ENCODE measurements at regions not wholly inside any gene's neighbourhood (a gene's known extent, or its start where the extent isn't known, plus 50 kb on each side); places are given as distances from the start of the nearest gene placed in this dataset.

DNA sequence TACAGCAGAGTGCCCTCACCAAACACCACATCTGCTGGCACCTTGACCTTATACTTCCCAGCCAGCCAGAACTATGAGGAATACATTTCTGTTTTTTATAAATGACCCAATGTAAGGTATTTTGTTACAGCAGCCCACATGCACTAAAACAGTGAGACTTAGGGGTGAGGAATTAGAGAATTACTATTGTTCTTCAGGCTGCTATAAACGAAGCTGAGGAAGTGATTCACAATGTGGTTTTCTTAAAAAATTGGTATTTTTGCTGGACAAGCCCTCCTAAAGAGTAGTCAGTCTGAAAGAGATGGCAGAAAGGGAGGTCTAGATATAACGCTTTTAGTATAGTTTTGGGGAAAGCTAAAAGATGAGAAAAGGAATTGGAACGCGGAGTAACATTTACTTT lies 101.0 kb downstream of the SLITRK6 start:
- WGBS (ENCODE audit: insufficient coverage), result 30% methylated on average over 2 of the region's 4 CpGs
- DNase-seq (no peak), ATAC-seq (ENCODE audit: low read depth) (no peak)
- Histone ChIP-seq H3K36me3 (replicated peaks in 1 of 2; ENCODE audit: control extremely low read depth in 1 of 2, control insufficient read depth in 1 of 2, extremely low read depth in 1 of 2, insufficient read depth in 2 of 2, low read length in 1 of 2) (no peaks in the 10 kb centered on the region), H4K20me1 (ENCODE audit: control insufficient read depth, insufficient read depth, low read length, poor library complexity, severe bottlenecking) (no peaks in the 10 kb centered on the region), H3K27me3 (replicated peaks in 1 of 4; ENCODE audit: control extremely low read depth in 1 of 4, control insufficient read depth in 3 of 4, insufficient read depth in 4 of 4, low read length in 3 of 4) (no peaks in the 10 kb centered on the region), H3K4me1 (ENCODE audit: control insufficient read depth in 2 of 2, insufficient read depth in 2 of 2, low read length in 2 of 2) (no peaks in the 10 kb centered on the region), H3K27ac (ENCODE audit: low read length in 2 of 2) (no peak overlapping the region), H3K79me2 (ENCODE audit: control insufficient read depth, insufficient read depth, low read length) (no peaks in the 10 kb centered on the region), H3K4me3 (ENCODE audit: control extremely low read depth in 1 of 5, extremely low read depth in 1 of 5, insufficient read depth in 1 of 5, low read depth in 2 of 5, low read length in 4 of 5) (no peak overlapping the region), H3K9me3 (ENCODE audit: control extremely low read depth in 1 of 3, control insufficient read depth in 2 of 3, insufficient read depth in 1 of 3, low read length in 2 of 3) (peaks cover 0 to 7% (median 0%) of the 10 kb centered on the region in 3 donors), H2AFZ (ENCODE audit: insufficient read depth, low read depth, low read length, poor library complexity, severe bottlenecking) (no peak overlapping the region), H3K9ac (ENCODE audit: low read length) (no peak overlapping the region), H3K4me2 (replicated peaks; ENCODE audit: low read depth, low read length, poor library complexity, severe bottlenecking) (no peak overlapping the region)
- TF ChIP-seq EZH2 (IDR thresholded peaks at IDR 0.05; ENCODE audit: borderline replicate concordance, insufficient read depth, low read depth, low read length, poor library complexity, severe bottlenecking), result no peak
- TF ChIP-seq, protein P1, sequence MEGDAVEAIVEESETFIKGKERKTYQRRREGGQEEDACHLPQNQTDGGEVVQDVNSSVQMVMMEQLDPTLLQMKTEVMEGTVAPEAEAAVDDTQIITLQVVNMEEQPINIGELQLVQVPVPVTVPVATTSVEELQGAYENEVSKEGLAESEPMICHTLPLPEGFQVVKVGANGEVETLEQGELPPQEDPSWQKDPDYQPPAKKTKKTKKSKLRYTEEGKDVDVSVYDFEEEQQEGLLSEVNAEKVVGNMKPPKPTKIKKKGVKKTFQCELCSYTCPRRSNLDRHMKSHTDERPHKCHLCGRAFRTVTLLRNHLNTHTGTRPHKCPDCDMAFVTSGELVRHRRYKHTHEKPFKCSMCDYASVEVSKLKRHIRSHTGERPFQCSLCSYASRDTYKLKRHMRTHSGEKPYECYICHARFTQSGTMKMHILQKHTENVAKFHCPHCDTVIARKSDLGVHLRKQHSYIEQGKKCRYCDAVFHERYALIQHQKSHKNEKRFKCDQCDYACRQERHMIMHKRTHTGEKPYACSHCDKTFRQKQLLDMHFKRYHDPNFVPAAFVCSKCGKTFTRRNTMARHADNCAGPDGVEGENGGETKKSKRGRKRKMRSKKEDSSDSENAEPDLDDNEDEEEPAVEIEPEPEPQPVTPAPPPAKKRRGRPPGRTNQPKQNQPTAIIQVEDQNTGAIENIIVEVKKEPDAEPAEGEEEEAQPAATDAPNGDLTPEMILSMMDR (IDR thresholded peaks at IDR 0.05), result no peak
- ChIA-PET POLR2A (no interaction called here), CTCF (no interaction called here)
- intact Hi-C loops (cut with micrococcal nuclease), result no loop called here
- H3K4me1 Mint-ChIP-seq, result no peaks in the 10 kb centered on the region
- H3K27ac Mint-ChIP-seq, result no peak overlapping the region
- H3K9me3 Mint-ChIP-seq (ENCODE audit: insufficient read depth), result peaks cover 7% of the 10 kb centered on the region
- H3K4me3 Mint-ChIP-seq, result no peak overlapping the region
- no peaks in the 10 kb centered on the region for H3K27me3 Mint-ChIP-seq

DNA sequence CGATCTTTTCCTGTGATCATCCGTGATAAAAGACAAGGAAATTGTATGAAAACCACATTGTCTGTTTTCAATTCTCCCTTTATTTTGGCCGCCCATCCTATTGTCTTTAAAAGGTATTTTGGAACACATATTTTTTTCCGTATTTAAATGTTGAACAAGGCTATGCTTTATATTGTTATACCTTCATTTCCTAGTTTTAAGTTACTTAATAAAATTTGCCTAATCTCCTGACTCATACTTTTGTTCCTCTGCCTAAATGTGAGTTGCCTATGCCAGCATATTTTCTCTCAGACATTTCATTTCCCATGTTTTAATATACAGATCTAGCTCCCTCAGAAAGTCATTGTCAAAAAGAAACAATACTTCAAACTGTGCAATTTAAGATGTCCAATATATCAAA lies 104.2 kb downstream of the SLITRK6 start:
- WGBS (ENCODE audit: insufficient coverage), result no CpG with 5 or more reads among the region's 4 CpGs
- H3K27ac Mint-ChIP-seq, result no peak overlapping the region
- intact Hi-C loops (cut with micrococcal nuclease), result no loop called here
- H3K27me3 Mint-ChIP-seq, result no peaks in the 10 kb centered on the region
- H3K4me2 ChIP-seq (replicated peaks; ENCODE audit: low read depth, low read length, poor library complexity, severe bottlenecking), result no peak overlapping the region
- H3K79me2 ChIP-seq (ENCODE audit: control insufficient read depth, insufficient read depth, low read length), result no peaks in the 10 kb centered on the region
- TF ChIP-seq, protein P1 (IDR thresholded peaks at IDR 0.05), result no peak
- TF ChIP-seq EZH2 (IDR thresholded peaks at IDR 0.05; ENCODE audit: borderline replicate concordance, insufficient read depth, low read depth, low read length, poor library complexity, severe bottlenecking), result no peak
- H3K36me3 ChIP-seq (replicated peaks in 1 of 2; ENCODE audit: control extremely low read depth in 1 of 2, control insufficient read depth in 1 of 2, extremely low read depth in 1 of 2, insufficient read depth in 2 of 2, low read length in 1 of 2), result no peaks in the 10 kb centered on the region
- no peaks in the 10 kb centered on the region for H3K4me1 ChIP-seq (ENCODE audit: control insufficient read depth in 2 of 2, insufficient read depth in 2 of 2, low read length in 2 of 2)
- no peaks in the 10 kb centered on the region for H3K27me3 ChIP-seq (replicated peaks in 1 of 4; ENCODE audit: control extremely low read depth in 1 of 4, control insufficient read depth in 3 of 4, insufficient read depth in 4 of 4, low read length in 3 of 4)
- H3K9me3 ChIP-seq (ENCODE audit: control extremely low read depth in 1 of 3, control insufficient read depth in 2 of 3, insufficient read depth in 1 of 3, low read length in 2 of 3), result peaks cover 0 to 3% (median 1%) of the 10 kb centered on the region in 3 donors
- H3K4me3 Mint-ChIP-seq, result no peak overlapping the region
- H3K9me3 Mint-ChIP-seq (ENCODE audit: insufficient read depth), result peaks cover 7% of the 10 kb centered on the region
- ATAC-seq (ENCODE audit: low read depth) (no peak), DNase-seq (no peak)
- no peak overlapping the region for H3K4me3 ChIP-seq (ENCODE audit: control extremely low read depth in 1 of 5, extremely low read depth in 1 of 5, insufficient read depth in 1 of 5, low read depth in 2 of 5, low read length in 4 of 5)
- ChIA-PET POLR2A (no interaction called here), CTCF (no interaction called here)
- H3K9ac ChIP-seq (ENCODE audit: low read length), result no peak overlapping the region
- H3K4me1 Mint-ChIP-seq, result no peaks in the 10 kb centered on the region
- H2AFZ ChIP-seq (ENCODE audit: insufficient read depth, low read depth, low read length, poor library complexity, severe bottlenecking), result no peak overlapping the region
- H3K27ac ChIP-seq (ENCODE audit: low read length in 2 of 2), result no peak overlapping the region
- no peaks in the 10 kb centered on the region for H4K20me1 ChIP-seq (ENCODE audit: control insufficient read depth, insufficient read depth, low read length, poor library complexity, severe bottlenecking)

Data from B cell (primary cell).